GM12872 (cell line): ENCODE measurements at regions not wholly inside any gene's neighbourhood (a gene's known extent, or its start where the extent isn't known, plus 50 kb on each side); places are given as distances from the start of the nearest gene placed in this dataset.

ENCODE experiments used
- CTCF ChIP-seq: IDR thresholded peaks from 3 replicates; pipeline ENCODE4 v1.5.1; 2011; ENCODE audit warnings: low read depth, mild to moderate bottlenecking, low read length, moderate library complexity; ENCODE audit not compliant: insufficient read depth

DNA sequence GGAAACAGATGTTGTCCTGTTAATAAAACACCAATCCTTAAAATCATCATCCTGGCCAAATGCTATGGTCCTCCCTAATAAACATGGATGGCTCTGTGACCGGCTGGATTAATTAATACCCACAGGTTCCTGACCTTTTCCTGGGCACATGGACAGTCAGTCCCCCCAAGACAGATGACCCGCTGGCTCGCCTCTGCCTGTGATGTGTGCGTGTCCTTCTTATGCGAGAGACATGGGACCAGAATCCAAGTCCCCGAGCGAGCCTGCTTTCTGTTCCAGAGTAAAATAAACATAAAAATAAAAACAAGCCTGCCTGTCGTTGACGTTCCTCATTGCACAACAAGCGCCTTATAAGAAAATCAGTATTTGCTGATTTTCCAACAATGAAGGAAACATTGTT, 378.3 kb upstream of the TSHZ3 start:
- no peak for TF ChIP-seq CTCF

DNA sequence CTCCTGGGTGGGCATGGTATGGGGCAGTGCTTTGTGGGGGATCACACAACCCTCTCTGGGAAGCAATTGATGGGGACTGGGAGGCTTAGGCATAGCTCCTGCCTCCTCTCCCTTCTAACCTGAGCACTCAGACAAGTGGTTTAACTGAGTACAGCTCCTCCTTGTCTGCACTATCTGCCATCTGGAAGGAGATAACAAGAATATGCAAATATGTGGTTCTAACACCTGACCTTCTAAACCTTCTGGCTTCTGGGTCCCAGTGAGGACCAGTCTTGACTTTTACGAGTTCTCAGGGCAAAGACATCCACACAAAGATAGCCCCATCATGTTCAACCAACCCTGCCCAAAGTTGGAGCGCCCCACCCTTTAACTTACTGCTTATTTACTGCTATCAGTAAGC, 381.0 kb upstream of the TSHZ3 start:
- no peak for TF ChIP-seq CTCF

DNA sequence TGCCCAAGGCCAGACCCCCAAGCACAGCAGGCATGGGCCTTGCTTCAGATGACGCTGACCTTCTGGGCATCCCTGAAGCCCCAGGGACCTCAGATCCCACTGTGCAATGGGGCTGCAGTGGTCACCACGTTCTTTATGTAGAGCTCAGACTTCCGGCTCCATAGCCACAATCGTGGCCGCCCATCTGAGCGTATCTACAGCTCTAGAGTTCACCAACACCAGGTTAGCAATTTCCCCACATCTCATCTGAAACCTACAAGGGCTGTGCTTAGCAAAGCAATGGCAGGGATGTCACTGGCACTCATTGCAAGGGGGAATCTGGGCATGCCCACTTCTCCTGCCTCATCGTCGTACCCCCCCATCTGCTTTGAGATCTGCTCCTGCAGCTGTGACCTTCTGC, 384.4 kb upstream of the TSHZ3 start:
- no peak for TF ChIP-seq CTCF

DNA sequence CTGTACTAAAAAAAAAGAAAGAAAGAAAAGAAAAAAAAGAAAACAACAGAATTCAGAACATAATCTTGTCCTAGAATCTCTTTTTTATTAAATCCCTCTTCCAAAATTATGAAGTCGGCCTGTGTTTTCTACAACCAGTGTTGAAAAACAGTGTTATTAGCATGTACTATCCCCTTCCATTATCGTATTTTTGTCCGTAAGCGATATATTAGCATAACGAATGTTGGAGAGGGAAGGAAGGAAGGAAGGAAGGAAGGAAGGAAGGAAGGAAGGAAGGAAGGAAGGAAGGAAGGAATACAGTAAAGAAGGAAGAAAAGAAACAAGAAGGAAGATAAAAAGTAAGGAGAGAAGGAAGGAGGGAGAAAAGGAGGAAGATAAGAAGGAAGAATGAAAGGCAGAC, 393.0 kb upstream of the TSHZ3 start:
- no peak for TF ChIP-seq CTCF

DNA sequence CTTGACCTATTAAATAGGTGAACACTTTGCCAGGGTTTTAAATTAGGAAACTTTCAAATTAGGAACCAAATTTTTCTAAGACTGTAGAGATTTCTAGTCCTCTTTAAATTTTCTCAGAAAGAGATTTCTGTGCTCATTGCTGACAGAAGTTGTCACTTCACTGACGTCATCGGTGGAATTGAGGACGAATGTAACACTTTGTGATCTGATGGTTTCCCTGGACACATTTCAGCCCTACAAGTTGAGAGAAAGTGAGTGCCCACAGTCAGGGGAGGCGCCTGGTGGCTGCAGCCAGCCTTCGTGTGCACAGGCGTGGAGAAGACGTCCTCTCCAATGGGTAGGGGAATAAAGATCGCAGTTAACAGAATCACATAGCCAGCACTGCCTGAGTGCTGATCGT, 396.5 kb upstream of the TSHZ3 start:
- TF ChIP-seq CTCF: no peak

DNA sequence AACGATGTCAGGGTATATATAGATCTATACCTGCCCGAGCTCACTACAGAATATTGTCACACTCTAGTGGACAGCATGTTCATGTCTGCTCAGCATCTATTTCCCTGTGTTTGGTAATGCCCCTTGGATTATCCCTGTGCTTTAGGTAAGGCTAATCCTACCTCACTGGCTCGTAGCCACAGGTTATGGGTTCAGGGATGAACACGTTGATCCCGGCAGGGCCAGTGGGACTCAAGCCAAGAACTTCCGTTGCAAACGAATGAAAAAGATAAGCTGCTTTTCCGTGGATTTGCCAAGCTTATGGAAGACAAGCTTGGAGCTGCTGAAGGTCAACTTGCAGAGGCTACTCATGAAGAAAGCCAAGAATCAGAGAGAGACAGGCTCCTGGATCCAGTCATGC, 400.0 kb upstream of the TSHZ3 start:
- no peak for TF ChIP-seq CTCF

DNA sequence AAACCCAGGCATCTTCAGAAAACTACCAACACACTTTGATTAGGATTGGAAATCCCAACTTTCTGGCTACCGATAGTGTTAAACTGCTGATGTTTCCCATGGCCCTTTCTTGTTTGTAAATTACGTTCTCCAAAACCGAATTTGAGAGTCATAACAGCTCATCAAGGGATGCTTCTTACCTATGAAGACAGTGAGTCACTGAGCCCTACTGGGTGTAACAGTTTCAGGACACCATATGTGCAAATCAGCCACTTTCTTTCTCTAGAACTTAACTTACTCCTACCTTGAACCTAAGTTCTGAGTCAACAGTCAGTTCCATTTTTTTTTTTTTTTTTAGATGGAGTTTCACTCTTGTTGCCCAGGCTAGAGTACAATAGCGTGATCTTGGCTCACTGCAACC, 410.1 kb upstream of the TSHZ3 start:
- no peak for TF ChIP-seq CTCF

GRCh38 chr19:31761281-31761913, 412.2 kb upstream of the TSHZ3 start:
- TF ChIP-seq CTCF: no peak
